ENCODE measurements at regions not wholly inside any gene's neighbourhood (a gene's known extent, or its start where the extent isn't known, plus 50 kb on each side); places are given as distances from the start of the nearest gene placed in this dataset.

DNA sequence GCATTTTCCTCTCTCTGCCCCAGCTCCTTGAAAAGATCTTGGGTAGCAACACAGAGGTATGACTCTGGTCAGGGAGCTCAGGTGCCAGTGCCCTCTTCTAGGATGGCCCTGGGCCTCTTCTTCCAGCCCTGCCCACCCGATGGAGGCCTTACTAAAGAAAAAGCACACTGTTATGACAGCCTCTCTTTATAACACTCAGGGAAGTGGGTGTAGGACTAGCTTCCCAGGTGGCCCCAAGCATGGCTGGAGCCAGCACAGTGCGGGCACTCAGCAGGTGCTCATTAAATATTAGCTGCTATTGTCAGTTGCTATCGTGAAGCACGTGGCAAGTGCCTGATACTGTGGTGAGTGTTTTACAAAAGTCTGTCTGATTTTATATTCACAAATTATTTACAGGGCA, 127.2 kb upstream of the B3GAT1 start:
- BruUV-seq (replicated peaks), result no TSS peak
- no peak overlapping the region for H2AFZ ChIP-seq (ENCODE audit: low read length)
- H3K4me2 ChIP-seq (ENCODE audit: low read depth, low read length), result no peak overlapping the region
- DNase-seq (ENCODE audit: low spot score) (no peak), ATAC-seq (no peak), FAIRE-seq (no peak)
- H3K4me3 ChIP-seq (replicated peaks in 1 of 3; ENCODE audit: insufficient read depth in 1 of 3, low read depth in 2 of 3, low read length in 3 of 3), result no peak overlapping the region
- in situ Hi-C loops (cut with HindIII; ENCODE audit: extremely low pct_ligation_motif_present, low pct_unique_long_range_greater_than_20kb), result no loop called here
- H3K79me2 ChIP-seq (ENCODE audit: insufficient read depth, low read length), result no peaks in the 10 kb centered on the region
- no peak overlapping the region for H3K27ac ChIP-seq (ENCODE audit: extremely low read length, insufficient read depth, low read length)
- no peaks in the 10 kb centered on the region for H3K9me3 ChIP-seq (ENCODE audit: low read length)
- H3K9ac ChIP-seq (ENCODE audit: insufficient read depth, low read depth, low read length), result no peak overlapping the region
- H3K36me3 ChIP-seq (replicated peaks in 1 of 2; ENCODE audit: control insufficient read depth in 1 of 2, insufficient read depth in 2 of 2, low read length in 2 of 2), result no peaks in the 10 kb centered on the region
- ChIA-PET POLR2A (no interaction called here), CTCF (ENCODE audit: low intra/inter-chr PET ratio, low total read pairs) (no interaction called here)
- no peaks in the 10 kb centered on the region for H3K4me1 ChIP-seq (ENCODE audit: insufficient read depth, low read length)
- peaks cover 8 to 41% of the 10 kb centered on the region in 2 experiments; a peak in 3 of 5 replicates for H3K27me3 ChIP-seq (ENCODE audit: control insufficient read depth in 1 of 2, insufficient read depth in 2 of 2, low read length in 2 of 2)
- intact Hi-C loops (cut with micrococcal nuclease; ENCODE audit: unreplicated experiment), result no loop called here
- 18% methylated on average over 4 of the region's 4 CpGs for WGBS (ENCODE audit: low lambda C conversion rate)
- H4K20me1 ChIP-seq (ENCODE audit: insufficient read depth, low read length), result no peaks in the 10 kb centered on the region
- TF ChIP-seq KLF9 (CRISPR knock-in tag; IDR thresholded peaks at IDR 0.05; ENCODE audit: low read depth) (no peak), LCORL (IDR thresholded peaks at IDR 0.05) (no peak), LCORL (CRISPR knock-in tag; IDR thresholded peaks at IDR 0.05) (no peak), HDAC1 (CRISPR knock-in tag; IDR thresholded peaks at IDR 0.05) (no peak), ZNF614 (CRISPR knock-in tag; IDR thresholded peaks at IDR 0.05; ENCODE audit: borderline replicate concordance) (no peak)
- TF ChIP-seq, protein P1, sequence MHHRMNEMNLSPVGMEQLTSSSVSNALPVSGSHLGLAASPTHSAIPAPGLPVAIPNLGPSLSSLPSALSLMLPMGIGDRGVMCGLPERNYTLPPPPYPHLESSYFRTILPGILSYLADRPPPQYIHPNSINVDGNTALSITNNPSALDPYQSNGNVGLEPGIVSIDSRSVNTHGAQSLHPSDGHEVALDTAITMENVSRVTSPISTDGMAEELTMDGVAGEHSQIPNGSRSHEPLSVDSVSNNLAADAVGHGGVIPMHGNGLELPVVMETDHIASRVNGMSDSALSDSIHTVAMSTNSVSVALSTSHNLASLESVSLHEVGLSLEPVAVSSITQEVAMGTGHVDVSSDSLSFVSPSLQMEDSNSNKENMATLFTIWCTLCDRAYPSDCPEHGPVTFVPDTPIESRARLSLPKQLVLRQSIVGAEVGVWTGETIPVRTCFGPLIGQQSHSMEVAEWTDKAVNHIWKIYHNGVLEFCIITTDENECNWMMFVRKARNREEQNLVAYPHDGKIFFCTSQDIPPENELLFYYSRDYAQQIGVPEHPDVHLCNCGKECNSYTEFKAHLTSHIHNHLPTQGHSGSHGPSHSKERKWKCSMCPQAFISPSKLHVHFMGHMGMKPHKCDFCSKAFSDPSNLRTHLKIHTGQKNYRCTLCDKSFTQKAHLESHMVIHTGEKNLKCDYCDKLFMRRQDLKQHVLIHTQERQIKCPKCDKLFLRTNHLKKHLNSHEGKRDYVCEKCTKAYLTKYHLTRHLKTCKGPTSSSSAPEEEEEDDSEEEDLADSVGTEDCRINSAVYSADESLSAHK (CRISPR knock-in tag; IDR thresholded peaks at IDR 0.05; ENCODE audit: borderline replicate concordance), result no peak

DNA sequence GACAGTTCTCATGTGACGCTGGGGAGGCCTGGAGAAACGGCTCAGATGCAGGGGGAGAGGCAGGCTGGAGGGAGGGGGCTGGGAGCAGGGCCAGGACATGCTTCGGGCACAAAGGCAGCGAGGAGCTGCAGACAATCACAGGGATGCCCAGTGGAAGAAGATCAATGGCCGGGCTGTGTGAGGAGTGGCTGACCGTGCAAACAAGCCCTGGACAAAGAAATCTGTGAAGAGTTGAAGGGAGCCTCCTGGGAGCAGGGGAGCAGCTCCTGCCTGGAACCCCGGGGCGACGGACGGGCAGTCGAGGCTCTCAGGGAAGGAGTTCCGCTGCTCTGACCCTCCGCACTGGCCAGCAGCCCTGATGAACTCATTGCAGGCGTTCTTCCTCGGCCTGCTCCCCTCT, 126.7 kb upstream of the B3GAT1 start:
- Histone ChIP-seq H3K79me2 (ENCODE audit: insufficient read depth, low read length) (no peaks in the 10 kb centered on the region), H3K27me3 (ENCODE audit: control insufficient read depth in 1 of 2, insufficient read depth in 2 of 2, low read length in 2 of 2) (peaks cover 6 to 43% of the 10 kb centered on the region in 2 experiments; a peak in 3 of 5 replicates), H3K4me3 (replicated peaks in 1 of 3; ENCODE audit: insufficient read depth in 1 of 3, low read depth in 2 of 3, low read length in 3 of 3) (no peak overlapping the region), H3K9me3 (ENCODE audit: low read length) (no peaks in the 10 kb centered on the region), H4K20me1 (ENCODE audit: insufficient read depth, low read length) (no peaks in the 10 kb centered on the region), H3K4me2 (ENCODE audit: low read depth, low read length) (no peak overlapping the region), H2AFZ (ENCODE audit: low read length) (no peak overlapping the region), H3K9ac (ENCODE audit: insufficient read depth, low read depth, low read length) (no peak overlapping the region), H3K4me1 (ENCODE audit: insufficient read depth, low read length) (no peaks in the 10 kb centered on the region), H3K27ac (ENCODE audit: extremely low read length, insufficient read depth, low read length) (no peak overlapping the region), H3K36me3 (replicated peaks in 1 of 2; ENCODE audit: control insufficient read depth in 1 of 2, insufficient read depth in 2 of 2, low read length in 2 of 2) (no peaks in the 10 kb centered on the region)
- no TSS peak for BruUV-seq (replicated peaks)
- no peak for FAIRE-seq
- POLR2A ChIA-PET, result no interaction called here
- ATAC-seq, result no peak
- intact Hi-C loops (cut with micrococcal nuclease; ENCODE audit: unreplicated experiment) (no loop called here), in situ Hi-C loops (cut with HindIII; ENCODE audit: extremely low pct_ligation_motif_present, low pct_unique_long_range_greater_than_20kb) (no loop called here)
- WGBS (ENCODE audit: low lambda C conversion rate), result 9% methylated on average over 11 of the region's 15 CpGs
- CTCF ChIA-PET (ENCODE audit: low intra/inter-chr PET ratio, low total read pairs), result no interaction called here
- no peak for DNase-seq (ENCODE audit: low spot score)
- TF ChIP-seq, protein P2, sequence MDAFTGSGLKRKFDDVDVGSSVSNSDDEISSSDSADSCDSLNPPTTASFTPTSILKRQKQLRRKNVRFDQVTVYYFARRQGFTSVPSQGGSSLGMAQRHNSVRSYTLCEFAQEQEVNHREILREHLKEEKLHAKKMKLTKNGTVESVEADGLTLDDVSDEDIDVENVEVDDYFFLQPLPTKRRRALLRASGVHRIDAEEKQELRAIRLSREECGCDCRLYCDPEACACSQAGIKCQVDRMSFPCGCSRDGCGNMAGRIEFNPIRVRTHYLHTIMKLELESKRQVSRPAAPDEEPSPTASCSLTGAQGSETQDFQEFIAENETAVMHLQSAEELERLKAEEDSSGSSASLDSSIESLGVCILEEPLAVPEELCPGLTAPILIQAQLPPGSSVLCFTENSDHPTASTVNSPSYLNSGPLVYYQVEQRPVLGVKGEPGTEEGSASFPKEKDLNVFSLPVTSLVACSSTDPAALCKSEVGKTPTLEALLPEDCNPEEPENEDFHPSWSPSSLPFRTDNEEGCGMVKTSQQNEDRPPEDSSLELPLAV (CRISPR knock-in tag; conservative IDR thresholded peaks at IDR 0.05; ENCODE audit: low read depth), result no peak
- TF ChIP-seq, protein P3, sequence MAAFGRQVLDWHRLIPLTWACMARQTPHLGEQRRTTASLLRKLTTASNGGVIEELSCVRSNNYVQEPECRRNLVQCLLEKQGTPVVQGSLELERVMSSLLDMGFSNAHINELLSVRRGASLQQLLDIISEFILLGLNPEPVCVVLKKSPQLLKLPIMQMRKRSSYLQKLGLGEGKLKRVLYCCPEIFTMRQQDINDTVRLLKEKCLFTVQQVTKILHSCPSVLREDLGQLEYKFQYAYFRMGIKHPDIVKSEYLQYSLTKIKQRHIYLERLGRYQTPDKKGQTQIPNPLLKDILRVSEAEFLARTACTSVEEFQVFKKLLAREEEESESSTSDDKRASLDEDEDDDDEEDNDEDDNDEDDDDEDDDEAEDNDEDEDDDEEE (CRISPR knock-in tag; IDR thresholded peaks at IDR 0.05), result no peak
- TF ChIP-seq ATF1 (CRISPR knock-in tag; IDR thresholded peaks at IDR 0.05) (no peak), BRD4 (CRISPR knock-in tag; IDR thresholded peaks at IDR 0.05) (no peak), MEF2D (CRISPR knock-in tag; IDR thresholded peaks at IDR 0.05) (no peak), RFX1 (IDR thresholded peaks at IDR 0.05) (no peak)
- TF ChIP-seq, protein P4, sequence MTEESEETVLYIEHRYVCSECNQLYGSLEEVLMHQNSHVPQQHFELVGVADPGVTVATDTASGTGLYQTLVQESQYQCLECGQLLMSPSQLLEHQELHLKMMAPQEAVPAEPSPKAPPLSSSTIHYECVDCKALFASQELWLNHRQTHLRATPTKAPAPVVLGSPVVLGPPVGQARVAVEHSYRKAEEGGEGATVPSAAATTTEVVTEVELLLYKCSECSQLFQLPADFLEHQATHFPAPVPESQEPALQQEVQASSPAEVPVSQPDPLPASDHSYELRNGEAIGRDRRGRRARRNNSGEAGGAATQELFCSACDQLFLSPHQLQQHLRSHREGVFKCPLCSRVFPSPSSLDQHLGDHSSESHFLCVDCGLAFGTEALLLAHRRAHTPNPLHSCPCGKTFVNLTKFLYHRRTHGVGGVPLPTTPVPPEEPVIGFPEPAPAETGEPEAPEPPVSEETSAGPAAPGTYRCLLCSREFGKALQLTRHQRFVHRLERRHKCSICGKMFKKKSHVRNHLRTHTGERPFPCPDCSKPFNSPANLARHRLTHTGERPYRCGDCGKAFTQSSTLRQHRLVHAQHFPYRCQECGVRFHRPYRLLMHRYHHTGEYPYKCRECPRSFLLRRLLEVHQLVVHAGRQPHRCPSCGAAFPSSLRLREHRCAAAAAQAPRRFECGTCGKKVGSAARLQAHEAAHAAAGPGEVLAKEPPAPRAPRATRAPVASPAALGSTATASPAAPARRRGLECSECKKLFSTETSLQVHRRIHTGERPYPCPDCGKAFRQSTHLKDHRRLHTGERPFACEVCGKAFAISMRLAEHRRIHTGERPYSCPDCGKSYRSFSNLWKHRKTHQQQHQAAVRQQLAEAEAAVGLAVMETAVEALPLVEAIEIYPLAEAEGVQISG (CRISPR knock-in tag; IDR thresholded peaks at IDR 0.05), result no peak
